GM19324 (cell line): ENCODE measurements at regions not wholly inside any gene's neighbourhood (a gene's known extent, or its start where the extent isn't known, plus 50 kb on each side); places are given as distances from the start of the nearest gene placed in this dataset.

ENCODE experiments used
- ATAC-seq: cut with Tn5 transposase; IDR thresholded peaks from one replicate; pipeline ENCODE4 v1.9.1; 2021; ENCODE audit warnings: mild to moderate bottlenecking, moderate library complexity; ENCODE audit not compliant: unreplicated experiment, low FRiP score

GRCh38 chr4:83831588-83831987 lies 295.7 kb downstream of the GPAT3 start:
- ATAC-seq: no peak

GRCh38 chr4:83830138-83830888 lies 294.4 kb downstream of the GPAT3 start:
- no peak for ATAC-seq

- no peak for ATAC-seq
Observed at GRCh38 chr4:83828601-83829000, 292.7 kb downstream of the GPAT3 start.

GRCh38 chr4:83821493-83821892 lies 285.6 kb downstream of the GPAT3 start:
- ATAC-seq: no peak

- ATAC-seq: no peak
Observed at GRCh38 chr4:83819582-83819981, 283.7 kb downstream of the GPAT3 start.

- no peak for ATAC-seq
Observed at GRCh38 chr4:83810428-83810827, 274.5 kb downstream of the GPAT3 start.

GRCh38 chr4:83809581-83809980 lies 273.7 kb downstream of the GPAT3 start:
- ATAC-seq: no peak

GRCh38 chr4:83793481-83793880 lies 257.6 kb downstream of the GPAT3 start:
- no peak for ATAC-seq

- no peak for ATAC-seq
Observed at GRCh38 chr4:83785891-83786290, 250.0 kb downstream of the GPAT3 start.

- no peak for ATAC-seq
Observed at GRCh38 chr4:83783215-83783614, 247.3 kb downstream of the GPAT3 start.

- no peak for ATAC-seq
Observed at GRCh38 chr4:83782591-83782990, 246.7 kb downstream of the GPAT3 start.

- ATAC-seq: no peak
Observed at GRCh38 chr4:83781434-83781833, 245.5 kb downstream of the GPAT3 start.

- ATAC-seq: no peak
Observed at GRCh38 chr4:83780053-83780733, 244.3 kb downstream of the GPAT3 start.

- ATAC-seq: no peak
Observed at GRCh38 chr4:83779103-83780052, 243.5 kb downstream of the GPAT3 start.

GRCh38 chr4:83772685-83773084 lies 236.8 kb downstream of the GPAT3 start:
- no peak for ATAC-seq

GRCh38 chr4:83771113-83771705 lies 235.3 kb downstream of the GPAT3 start:
- ATAC-seq: no peak

- no peak for ATAC-seq
Observed at GRCh38 chr4:83768146-83768545, 232.2 kb downstream of the GPAT3 start.

GRCh38 chr4:83767067-83767466 lies 231.2 kb downstream of the GPAT3 start:
- no peak for ATAC-seq

- no peak for ATAC-seq
Observed at GRCh38 chr4:83759611-83760010, 223.7 kb downstream of the GPAT3 start.

- ATAC-seq: no peak
Observed at GRCh38 chr4:83758285-83758684, 222.4 kb downstream of the GPAT3 start.
